8988T (cell line): ENCODE measurements at regions not wholly inside any gene's neighbourhood (a gene's known extent, or its start where the extent isn't known, plus 50 kb on each side); places are given as distances from the start of the nearest gene placed in this dataset.

Experiments
- DNase-seq: peaks from one replicate; pipeline ENCODE4 v3.0.0; 2011

GRCh38 chr1:59034925-59035324 lies 251.1 kb upstream of the JUN start:
- DNase-seq: no peak

- DNase-seq: no peak
Measured at GRCh38 chr1:59039551-59039950, 255.7 kb upstream of the JUN start.

GRCh38 chr1:59040486-59040885 lies 256.4 kb upstream of the FGGY start:
- DNase-seq: no peak

- no peak for DNase-seq
Measured at GRCh38 chr1:59041646-59042277, 255.1 kb upstream of the FGGY start.

- DNase-seq: no peak
Measured at GRCh38 chr1:59043796-59044195, 253.1 kb upstream of the FGGY start.

GRCh38 chr1:59044535-59045121 lies 252.3 kb upstream of the FGGY start:
- no peak for DNase-seq

- DNase-seq: no peak
Measured at GRCh38 chr1:59045137-59045536, 251.8 kb upstream of the FGGY start.

- no peak for DNase-seq
Measured at GRCh38 chr1:59045636-59046035, 251.3 kb upstream of the FGGY start.

- no peak for DNase-seq
Measured at GRCh38 chr1:59046134-59046533, 250.8 kb upstream of the FGGY start.

- no peak for DNase-seq
Measured at GRCh38 chr1:59046730-59047157, 250.2 kb upstream of the FGGY start.

- DNase-seq: no peak
Measured at GRCh38 chr1:59051007-59051406, 245.9 kb upstream of the FGGY start.

- no peak for DNase-seq
Measured at GRCh38 chr1:59052166-59052590, 244.7 kb upstream of the FGGY start.

- DNase-seq: no peak
Measured at GRCh38 chr1:59054172-59054571, 242.7 kb upstream of the FGGY start.

GRCh38 chr1:59055908-59056719 lies 240.8 kb upstream of the FGGY start:
- DNase-seq: no peak

GRCh38 chr1:59057211-59057694 lies 239.6 kb upstream of the FGGY start:
- no peak for DNase-seq

- no peak for DNase-seq
Measured at GRCh38 chr1:59057796-59058195, 239.1 kb upstream of the FGGY start.

GRCh38 chr1:59058665-59059439 lies 238.0 kb upstream of the FGGY start:
- no peak for DNase-seq

- no peak for DNase-seq
Measured at GRCh38 chr1:59061876-59062275, 235.0 kb upstream of the FGGY start.

- no peak for DNase-seq
Measured at GRCh38 chr1:59062743-59063142, 234.2 kb upstream of the FGGY start.

- no peak for DNase-seq
Measured at GRCh38 chr1:59063501-59063900, 233.4 kb upstream of the FGGY start.

- DNase-seq: no peak
Measured at GRCh38 chr1:59064592-59064991, 232.3 kb upstream of the FGGY start.

GRCh38 chr1:59066236-59066635 lies 230.7 kb upstream of the FGGY start:
- DNase-seq: no peak

GRCh38 chr1:59070610-59071009 lies 226.3 kb upstream of the FGGY start:
- DNase-seq: no peak
